Endothelial cell of umbilical vein (primary cell): ENCODE measurements at regions not wholly inside any gene's neighbourhood (a gene's known extent, or its start where the extent isn't known, plus 50 kb on each side); places are given as distances from the start of the nearest gene placed in this dataset.

Source experiments
- BruUV-seq: library from RNA; stranded (reverse); fragments of 400-500 nt; replicated peaks from 2 replicates; lab custom pipeline; 2021; lab: Mats Ljungman, UMichigan
- CTCF ChIA-PET: fragments of 300-600, 350-600 bp; sonication (Branson Sonifier 250); formaldehyde crosslinking; loops from one replicate; lab custom pipeline; 2021; ENCODE audit warnings: antibody characterized with exemption, inconsistent platforms; lab: Charles Lee
- POLR2A ChIA-PET: fragments of 300-600, 350-600 bp; sonication (Branson Sonifier 250); formaldehyde crosslinking; loops from one replicate; lab custom pipeline; 2021; ENCODE audit warnings: antibody characterized with exemption, inconsistent platforms; lab: Charles Lee
- DNase-seq: peaks from one replicate; pipeline ENCODE4 v3.0.0-alpha.2; 2011; ENCODE audit warnings: low read depth, low spot score
- FAIRE-seq: peaks from 2 replicates; lab custom pipeline; 2011; peaks lifted over from hg19 to GRCh38; lab: Jason Lieb, UNC
- H2AFZ ChIP-seq: 2 replicates; pipeline ENCODE4 v1.6.0; 2012; ENCODE audit warnings: low read depth, low read length, control low read depth, inconsistent platforms
- H3K27ac ChIP-seq: 2 replicates; pipeline ENCODE4 v1.5.1; 2011; ENCODE audit warnings: low read depth, mild to moderate bottlenecking, control low read depth, low read length, moderate library complexity; ENCODE audit not compliant: insufficient read depth
- H3K27me3 ChIP-seq, 2 experiments: 2 replicates each; pipeline versions ENCODE4 v1.6.0 to v1.6.1; 2011; ENCODE audit warnings: low read length in 2 of 2, mixed read lengths in 1 of 2; ENCODE audit not compliant: control insufficient read depth in 2 of 2, insufficient read depth in 2 of 2
- H3K36me3 ChIP-seq, 2 experiments: 2 replicates in 1 of 2; 3 replicates in 1 of 2; pipeline ENCODE4 v1.5.1; 2011; ENCODE audit warnings: low read length in 2 of 2, mild to moderate bottlenecking in 1 of 2, moderate library complexity in 1 of 2; ENCODE audit not compliant: control insufficient read depth in 2 of 2, insufficient read depth in 2 of 2; ENCODE audit errors: extremely low read depth in 1 of 2
- H3K4me1 ChIP-seq: 3 replicates; pipeline ENCODE4 v1.5.1; 2011; ENCODE audit warnings: mild to moderate bottlenecking, low read length; ENCODE audit not compliant: control insufficient read depth, insufficient read depth; ENCODE audit errors: extremely low read depth
- H3K4me2 ChIP-seq: 2 replicates; pipeline ENCODE4 v1.6.1; 2011; ENCODE audit warnings: low read length, control low read depth, mixed read lengths; ENCODE audit not compliant: insufficient read depth
- H3K4me3 ChIP-seq, 3 experiments: fragments of 200-600 bp in 1 of 3; sonication (generic), shearing (Covaris generic) in 1 of 3; replicated peaks in 1 of 3; 2 replicates each; pipeline ENCODE4 v1.5.1; 2011 to 2016; ENCODE audit warnings: control low read depth in 3 of 3, low read length in 3 of 3, mild to moderate bottlenecking in 2 of 3, inconsistent platforms in 1 of 3, low read depth in 1 of 3, moderate library complexity in 1 of 3; ENCODE audit not compliant: insufficient read depth in 1 of 3
- H3K79me2 ChIP-seq: 2 replicates; pipeline ENCODE4 v1.6.0; 2012; ENCODE audit warnings: low read length, inconsistent platforms; ENCODE audit not compliant: control insufficient read depth, insufficient read depth
- H3K9ac ChIP-seq: replicated peaks from 2 replicates; pipeline ENCODE3; 2011; ENCODE audit warnings: low read length, control low read depth; ENCODE audit not compliant: insufficient read depth; ENCODE audit errors: extremely low read depth
- H3K9me1 ChIP-seq: replicated peaks from 3 replicates; pipeline ENCODE4 v1.6.0; 2011; ENCODE audit warnings: mild to moderate bottlenecking, low read length; ENCODE audit not compliant: control insufficient read depth, insufficient read depth; ENCODE audit errors: extremely low read depth
- H3K9me3 ChIP-seq: replicated peaks from 2 replicates; pipeline ENCODE4 v1.5.1; 2012; ENCODE audit warnings: low read length, inconsistent platforms; ENCODE audit not compliant: control insufficient read depth, insufficient read depth
- H4K20me1 ChIP-seq: replicated peaks from 2 replicates; pipeline ENCODE3; 2011; ENCODE audit warnings: mild to moderate bottlenecking, low read length; ENCODE audit not compliant: control insufficient read depth, insufficient read depth; ENCODE audit errors: extremely low read depth
- EZH2 ChIP-seq: IDR thresholded peaks from 2 replicates; pipeline ENCODE4 v1.6.1; 2012; ENCODE audit warnings: borderline replicate concordance, low read depth, mild to moderate bottlenecking, moderate library complexity, low read length, inconsistent platforms; ENCODE audit not compliant: severe bottlenecking
- FOS ChIP-seq: IDR thresholded peaks from 2 replicates; pipeline ENCODE4 v1.6.1; 2011; ENCODE audit warnings: mild to moderate bottlenecking, low read length, moderate library complexity, borderline replicate concordance; ENCODE audit not compliant: insufficient read depth
- GATA2 ChIP-seq: IDR thresholded peaks from 2 replicates; pipeline ENCODE4 v1.7.0; 2011; ENCODE audit warnings: low read depth, mild to moderate bottlenecking, moderate library complexity, mixed read lengths, low read length; ENCODE audit not compliant: insufficient read length, insufficient read depth
- JUN ChIP-seq: IDR thresholded peaks from 2 replicates; pipeline ENCODE4 v1.6.1; 2011; ENCODE audit warnings: borderline replicate concordance, low read depth; ENCODE audit not compliant: insufficient read length, insufficient read depth
- MAX ChIP-seq: IDR thresholded peaks from 2 replicates; pipeline ENCODE4 v1.6.1; 2011; ENCODE audit not compliant: insufficient read depth, insufficient read length
- MYC ChIP-seq: IDR thresholded peaks from one replicate; pipeline ENCODE4 v1.6.1; 2011; ENCODE audit warnings: mild to moderate bottlenecking, low read depth, low read length
- POLR2A ChIP-seq: IDR thresholded peaks from 2 replicates; pipeline ENCODE4 v1.6.1; 2012; ENCODE audit warnings: low read depth, mild to moderate bottlenecking, control low read depth, low read length
- POLR2AphosphoS5 ChIP-seq: IDR thresholded peaks from 2 replicates; pipeline ENCODE4 v1.6.1; 2012; ENCODE audit warnings: low read depth, mild to moderate bottlenecking, control low read depth, low read length, moderate library complexity; ENCODE audit not compliant: insufficient read depth
- dilution Hi-C: fragments of 300-500 bp; cut with MboI; formaldehyde crosslinking; loops from one replicate; pipeline ENCODE4 v1.15.0; 2019; ENCODE audit warnings: low sequenced_read_pairs; ENCODE audit not compliant: extremely low pct_ligation_motif_present
- intact Hi-C: fragments of 100-400 bp; cut with micrococcal nuclease; formaldehyde crosslinking; loops from one replicate; pipeline ENCODE4 v1.10.0; 2022
- TF ChIP-seq, protein P1 (sequence below), 2 donors: IDR thresholded peaks; 1 replicate in 1 of 2; 2 replicates in 1 of 2; pipeline ENCODE4 v1.5.1; 2011; ENCODE audit warnings: low read length in 2 of 2, mild to moderate bottlenecking in 2 of 2, moderate library complexity in 2 of 2, control low read depth in 1 of 2, inconsistent platforms in 1 of 2, low read depth in 1 of 2; ENCODE audit not compliant: insufficient read depth in 1 of 2; ENCODE audit errors: extremely low read depth in 1 of 2

GRCh38 chr2:105652014-105652796 is 92.5 kb upstream of the NCK2 start:
- intact Hi-C loops: no loop called here
- Histone ChIP-seq H3K27ac (no peak overlapping the region), H3K79me2 (no peaks in the 10 kb centered on the region), H3K9ac (no peak overlapping the region), H3K9me3 (no peaks in the 10 kb centered on the region), H3K4me2 (no peak overlapping the region), H3K4me3 (no peak overlapping the region), H3K36me3 (no peaks in the 10 kb centered on the region), H2AFZ (no peak overlapping the region), H3K27me3 (no peaks in the 10 kb centered on the region), H4K20me1 (no peaks in the 10 kb centered on the region), H3K9me1 (no peaks in the 10 kb centered on the region), H3K4me1 (no peaks in the 10 kb centered on the region)
- FAIRE-seq (no peak), DNase-seq (no peak)
- POLR2A ChIA-PET: no interaction called here
- no TSS peak for BruUV-seq
- CTCF ChIA-PET: no interaction called here
- no peak for TF ChIP-seq GATA2
- TF ChIP-seq, protein P1, sequence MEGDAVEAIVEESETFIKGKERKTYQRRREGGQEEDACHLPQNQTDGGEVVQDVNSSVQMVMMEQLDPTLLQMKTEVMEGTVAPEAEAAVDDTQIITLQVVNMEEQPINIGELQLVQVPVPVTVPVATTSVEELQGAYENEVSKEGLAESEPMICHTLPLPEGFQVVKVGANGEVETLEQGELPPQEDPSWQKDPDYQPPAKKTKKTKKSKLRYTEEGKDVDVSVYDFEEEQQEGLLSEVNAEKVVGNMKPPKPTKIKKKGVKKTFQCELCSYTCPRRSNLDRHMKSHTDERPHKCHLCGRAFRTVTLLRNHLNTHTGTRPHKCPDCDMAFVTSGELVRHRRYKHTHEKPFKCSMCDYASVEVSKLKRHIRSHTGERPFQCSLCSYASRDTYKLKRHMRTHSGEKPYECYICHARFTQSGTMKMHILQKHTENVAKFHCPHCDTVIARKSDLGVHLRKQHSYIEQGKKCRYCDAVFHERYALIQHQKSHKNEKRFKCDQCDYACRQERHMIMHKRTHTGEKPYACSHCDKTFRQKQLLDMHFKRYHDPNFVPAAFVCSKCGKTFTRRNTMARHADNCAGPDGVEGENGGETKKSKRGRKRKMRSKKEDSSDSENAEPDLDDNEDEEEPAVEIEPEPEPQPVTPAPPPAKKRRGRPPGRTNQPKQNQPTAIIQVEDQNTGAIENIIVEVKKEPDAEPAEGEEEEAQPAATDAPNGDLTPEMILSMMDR (IDR thresholded peaks at IDR 0.05; ENCODE audit: extremely low read depth in 1 of 2, insufficient read depth in 1 of 2, low read depth in 1 of 2, low read length in 2 of 2): no peak
- TF ChIP-seq JUN: no peak
- TF ChIP-seq MAX: no peak
- no peak for TF ChIP-seq POLR2A
- TF ChIP-seq POLR2AphosphoS5: no peak
- TF ChIP-seq FOS: no peak
- no peak for TF ChIP-seq MYC
- TF ChIP-seq EZH2: no peak
- dilution Hi-C loops: no loop called here
